IMR-90 (cell line): ENCODE measurements at regions not wholly inside any gene's neighbourhood (a gene's known extent, or its start where the extent isn't known, plus 50 kb on each side); places are given as distances from the start of the nearest gene placed in this dataset.

Source experiments
- ATAC-seq: fragments of 200-7000 bp; cut with Tn5 transposase; 2 replicates; pipeline ENCODE4 v1.9.1; 2020; ENCODE audit warnings: low read depth, mild to moderate bottlenecking, moderate library complexity
- BruUV-seq: library from RNA; stranded (reverse); fragments of 400-500 nt; replicated peaks from 2 replicates; lab custom pipeline; 2021; lab: Mats Ljungman, UMichigan
- CTCF ChIA-PET: fragments of 300-600 bp; formaldehyde crosslinking; extraction: SDS; loops from one replicate; lab custom pipeline; 2021; ENCODE audit warnings: antibody characterized with exemption; lab: Yijun Ruan, JAX
- POLR2A ChIA-PET: fragments of 300-600 bp; sonication (Branson Sonifier 250); formaldehyde crosslinking; loops from one replicate; lab custom pipeline; 2022; ENCODE audit warnings: antibody characterized with exemption; ENCODE audit not compliant: unreplicated experiment; lab: Charles Lee
- DNase-seq: peaks from one replicate; pipeline ENCODE4 v3.0.0; 2013
- H2AFZ ChIP-seq: replicated peaks from 2 replicates; pipeline ENCODE3; 2013; ENCODE audit warnings: low read length, mild to moderate bottlenecking; ENCODE audit not compliant: poor library complexity
- H2AK5ac ChIP-seq: 2 replicates; pipeline ENCODE4 v1.6.1; 2013; ENCODE audit warnings: low read depth, low read length, inconsistent platforms
- H2AK9ac ChIP-seq: replicated peaks from 2 replicates; pipeline ENCODE3; 2013; ENCODE audit warnings: mild to moderate bottlenecking, low read depth, low read length, moderate library complexity; ENCODE audit not compliant: poor library complexity
- H2BK120ac ChIP-seq: 2 replicates; pipeline ENCODE4 v1.6.1; 2013; ENCODE audit warnings: low read depth, low read length, inconsistent platforms
- H2BK15ac ChIP-seq: 3 replicates; pipeline ENCODE4 v1.6.1; 2013; ENCODE audit warnings: low read depth, low read length, inconsistent platforms
- H2BK20ac ChIP-seq: 2 replicates; pipeline ENCODE4 v1.6.1; 2013; ENCODE audit warnings: low read depth, mild to moderate bottlenecking, inconsistent platforms, low read length, moderate library complexity
- H2BK5ac ChIP-seq: 2 replicates; pipeline ENCODE4 v1.6.1; 2013; ENCODE audit warnings: mild to moderate bottlenecking, low read depth, low read length, inconsistent platforms; ENCODE audit not compliant: poor library complexity, severe bottlenecking
- H3K14ac ChIP-seq: replicated peaks from 2 replicates; pipeline ENCODE4 v1.6.1; 2013; ENCODE audit warnings: low read depth, low read length, inconsistent platforms
- H3K18ac ChIP-seq: 2 replicates; pipeline ENCODE4 v1.6.1; 2013; ENCODE audit warnings: low read depth, low read length, control low read depth
- H3K23ac ChIP-seq: 2 replicates; pipeline ENCODE4 v1.6.1; 2013; ENCODE audit warnings: low read depth, low read length, inconsistent platforms
- H3K27ac ChIP-seq: 2 replicates; pipeline ENCODE4 v1.5.1; 2013; ENCODE audit warnings: mild to moderate bottlenecking, control low read depth, low read length; ENCODE audit not compliant: insufficient read depth
- H3K27me3 ChIP-seq: 2 replicates; pipeline ENCODE4 v1.6.1; 2013; ENCODE audit warnings: low read length; ENCODE audit not compliant: control insufficient read depth, insufficient read depth
- H3K36me3 ChIP-seq: 2 replicates; pipeline ENCODE4 v1.6.1; 2013; ENCODE audit warnings: low read length, mixed read lengths; ENCODE audit not compliant: control insufficient read depth, insufficient read depth
- H3K4ac ChIP-seq: 2 replicates; pipeline ENCODE4 v1.6.1; 2013; ENCODE audit warnings: low read depth, low read length, inconsistent platforms
- H3K4me1 ChIP-seq: 2 replicates; pipeline ENCODE4 v1.6.1; 2013; ENCODE audit warnings: low read length, mixed read lengths; ENCODE audit not compliant: control insufficient read depth, insufficient read depth
- H3K4me2 ChIP-seq: 2 replicates; pipeline ENCODE4 v1.6.1; 2013; ENCODE audit warnings: low read depth, mild to moderate bottlenecking, control low read depth, low read length, moderate library complexity
- H3K4me3 ChIP-seq: 2 replicates; pipeline ENCODE4 v1.5.1; 2013; ENCODE audit warnings: low read depth, mild to moderate bottlenecking, control low read depth, low read length, moderate library complexity; ENCODE audit not compliant: insufficient read depth
- H3K56ac ChIP-seq: 2 replicates; pipeline ENCODE4 v1.6.1; 2013; ENCODE audit warnings: low read length, inconsistent platforms; ENCODE audit not compliant: insufficient read depth; ENCODE audit errors: extremely low read depth
- H3K79me1 ChIP-seq, 2 experiments: 2 replicates each; pipeline ENCODE4 v1.6.1; 2013; ENCODE audit warnings: low read length in 2 of 2, inconsistent platforms in 1 of 2, low read depth in 1 of 2
- H3K9ac ChIP-seq: 2 replicates; pipeline ENCODE4 v1.6.1; 2013; ENCODE audit warnings: low read depth, low read length, control low read depth
- H3K9me1 ChIP-seq: 2 replicates; pipeline ENCODE4 v1.6.1; 2013; ENCODE audit warnings: low read length, inconsistent platforms; ENCODE audit not compliant: insufficient read depth
- H3K9me3 ChIP-seq: 2 replicates; pipeline ENCODE4 v1.6.1; 2013; ENCODE audit warnings: low read length; ENCODE audit not compliant: control insufficient read depth, insufficient read depth
- H4K20me1 ChIP-seq: 2 replicates; pipeline ENCODE4 v1.6.1; 2013; ENCODE audit warnings: low read length, inconsistent platforms; ENCODE audit not compliant: insufficient read depth
- H4K5ac ChIP-seq: 2 replicates; pipeline ENCODE4 v1.6.1; 2013; ENCODE audit warnings: mild to moderate bottlenecking, low read depth, low read length, control low read depth
- H4K8ac ChIP-seq, 2 experiments: 2 replicates each; pipeline ENCODE4 v1.6.1; 2013; ENCODE audit warnings: low read depth in 2 of 2, low read length in 2 of 2, control low read depth in 1 of 2, inconsistent platforms in 1 of 2
- H4K91ac ChIP-seq: 2 replicates; pipeline ENCODE4 v1.6.1; 2013; ENCODE audit warnings: low read depth, low read length, inconsistent platforms; ENCODE audit not compliant: insufficient read depth
- BHLHE40 ChIP-seq: fragments of 150-350 bp; IDR thresholded peaks from 2 replicates; pipeline ENCODE4 v1.6.1; 2016; ENCODE audit warnings: mild to moderate bottlenecking, low read depth, low read length
- CEBPB ChIP-seq: IDR thresholded peaks from 2 replicates; pipeline ENCODE4 v1.6.1; 2012; ENCODE audit warnings: low read depth, low read length, improper control_type of control experiment
- ELK1 ChIP-seq: fragments of 150-350 bp; IDR thresholded peaks from 2 replicates; pipeline ENCODE4 v1.6.1; 2016; ENCODE audit warnings: low read depth, mild to moderate bottlenecking, low read length, moderate library complexity, borderline replicate concordance
- FOS ChIP-seq: fragments of 150-350 bp; IDR thresholded peaks from 2 replicates; pipeline ENCODE4 v1.6.1; 2016; ENCODE audit warnings: low read depth, low read length
- MXI1 ChIP-seq: IDR thresholded peaks from 2 replicates; pipeline ENCODE4 v1.6.1; 2012; ENCODE audit warnings: low read depth, mild to moderate bottlenecking, low read length, moderate library complexity, borderline replicate concordance
- NFE2L2 ChIP-seq: fragments of 150-350 bp; IDR thresholded peaks from 2 replicates; pipeline ENCODE4 v1.6.1; 2016; ENCODE audit warnings: low read depth, mild to moderate bottlenecking, low read length
- POLR2A ChIP-seq: IDR thresholded peaks from 2 replicates; pipeline ENCODE4 v1.6.1; 2012; ENCODE audit warnings: mild to moderate bottlenecking, low read depth, low read length
- RFX5 ChIP-seq: IDR thresholded peaks from 2 replicates; pipeline ENCODE4 v1.8.0; 2012; ENCODE audit warnings: low read depth, mild to moderate bottlenecking, low read length, moderate library complexity
- SMC3 ChIP-seq: fragments of 150-350 bp; IDR thresholded peaks from 2 replicates; pipeline ENCODE4 v1.6.1; 2016; ENCODE audit warnings: low read depth, mild to moderate bottlenecking, antibody characterized with exemption, low read length, moderate library complexity
- WGBS, 2 experiments: methylation state at CpG; one replicate each; pipeline versions ENCODE4 v1.1.5 to v1.1.7; 2013; ENCODE audit warnings: missing lambda C conversion rate in 2 of 2; ENCODE audit not compliant: insufficient read length in 1 of 2; ENCODE audit errors: extremely low coverage in 2 of 2; 5-methylcytosine and 5-hydroxymethylcytosine counted together
- dilution Hi-C: fragments of 300-500 bp; cut with HindIII; formaldehyde crosslinking; loops from one replicate; pipeline ENCODE4 v1.14.3; 2018; ENCODE audit warnings: low sequenced_read_pairs; ENCODE audit not compliant: unreplicated experiment
- in situ Hi-C: fragments of 300-500 bp; cut with MboI; formaldehyde crosslinking; loops from 3 replicates; pipeline ENCODE4 v1.14.3; 2019; ENCODE audit warnings: low sequenced_read_pairs, inconsistent platforms, mixed read lengths
- intact Hi-C: fragments of 100-400 bp; cut with micrococcal nuclease; formaldehyde crosslinking; loops from 2 replicates; pipeline ENCODE4 v1.10.0; 2022
- TF ChIP-seq, protein P1 (sequence below): conservative IDR thresholded peaks from 2 replicates; pipeline ENCODE4 v1.5.1; 2012; ENCODE audit warnings: mild to moderate bottlenecking, low read depth, low read length, improper control_type of control experiment
- TF ChIP-seq, protein P2 (sequence below): fragments of 150-350 bp; IDR thresholded peaks from 2 replicates; pipeline ENCODE4 v1.6.1; 2017; ENCODE audit warnings: mild to moderate bottlenecking, antibody characterized with exemption, low read length, low read depth

DNA sequence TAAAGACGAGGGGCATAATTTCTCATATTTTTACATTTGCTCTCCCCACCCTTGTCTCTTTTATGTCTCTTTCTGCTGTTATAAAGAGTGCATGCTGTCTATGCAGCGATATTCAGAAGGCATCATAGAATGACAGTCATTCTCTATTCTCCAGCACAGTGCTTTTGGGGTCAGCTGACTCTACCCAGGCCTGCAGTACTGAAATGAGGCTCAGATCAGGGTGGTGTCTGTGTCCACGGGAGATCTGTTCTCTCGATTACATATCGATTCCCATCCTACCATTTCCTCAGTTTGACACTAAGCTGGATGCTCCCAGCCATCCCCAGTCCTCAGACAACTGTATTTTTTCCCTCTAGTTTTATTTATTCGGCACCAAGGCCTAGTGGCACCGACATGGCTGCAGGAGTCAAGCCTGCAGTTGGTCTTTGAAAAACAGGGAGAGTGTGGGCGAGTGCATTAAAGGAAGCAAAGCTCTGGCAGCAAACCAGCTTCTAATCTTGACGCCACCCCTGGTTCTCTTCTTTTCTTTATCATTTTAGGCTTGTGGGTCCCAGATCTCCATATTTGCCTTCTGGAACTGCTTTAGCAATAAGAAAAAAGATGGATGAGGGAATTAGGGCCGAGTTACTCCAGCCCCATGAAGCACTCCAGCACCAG, 71.6 kb upstream of the PICALM start:
- no TSS peak for BruUV-seq
- DNase-seq (no peak), ATAC-seq (no peak)
- H3K36me3 ChIP-seq, result no peaks in the 10 kb centered on the region
- no peak overlapping the region for H2BK5ac ChIP-seq
- H2AFZ ChIP-seq, result no peak overlapping the region
- in situ Hi-C loops (no loop called here), dilution Hi-C loops (no loop called here), intact Hi-C loops (no loop called here)
- no peak overlapping the region for H3K14ac ChIP-seq
- no peak overlapping the region for H2BK120ac ChIP-seq
- TF ChIP-seq NFE2L2, result no peak
- no peak for TF ChIP-seq FOS
- TF ChIP-seq, protein P1, sequence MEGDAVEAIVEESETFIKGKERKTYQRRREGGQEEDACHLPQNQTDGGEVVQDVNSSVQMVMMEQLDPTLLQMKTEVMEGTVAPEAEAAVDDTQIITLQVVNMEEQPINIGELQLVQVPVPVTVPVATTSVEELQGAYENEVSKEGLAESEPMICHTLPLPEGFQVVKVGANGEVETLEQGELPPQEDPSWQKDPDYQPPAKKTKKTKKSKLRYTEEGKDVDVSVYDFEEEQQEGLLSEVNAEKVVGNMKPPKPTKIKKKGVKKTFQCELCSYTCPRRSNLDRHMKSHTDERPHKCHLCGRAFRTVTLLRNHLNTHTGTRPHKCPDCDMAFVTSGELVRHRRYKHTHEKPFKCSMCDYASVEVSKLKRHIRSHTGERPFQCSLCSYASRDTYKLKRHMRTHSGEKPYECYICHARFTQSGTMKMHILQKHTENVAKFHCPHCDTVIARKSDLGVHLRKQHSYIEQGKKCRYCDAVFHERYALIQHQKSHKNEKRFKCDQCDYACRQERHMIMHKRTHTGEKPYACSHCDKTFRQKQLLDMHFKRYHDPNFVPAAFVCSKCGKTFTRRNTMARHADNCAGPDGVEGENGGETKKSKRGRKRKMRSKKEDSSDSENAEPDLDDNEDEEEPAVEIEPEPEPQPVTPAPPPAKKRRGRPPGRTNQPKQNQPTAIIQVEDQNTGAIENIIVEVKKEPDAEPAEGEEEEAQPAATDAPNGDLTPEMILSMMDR, result no peak
- TF ChIP-seq ELK1, result no peak
- TF ChIP-seq POLR2A, result no peak
- TF ChIP-seq RFX5, result no peak
- no peak for TF ChIP-seq CEBPB
- no peak for TF ChIP-seq BHLHE40
- TF ChIP-seq SMC3, result no peak
- TF ChIP-seq, protein P2, sequence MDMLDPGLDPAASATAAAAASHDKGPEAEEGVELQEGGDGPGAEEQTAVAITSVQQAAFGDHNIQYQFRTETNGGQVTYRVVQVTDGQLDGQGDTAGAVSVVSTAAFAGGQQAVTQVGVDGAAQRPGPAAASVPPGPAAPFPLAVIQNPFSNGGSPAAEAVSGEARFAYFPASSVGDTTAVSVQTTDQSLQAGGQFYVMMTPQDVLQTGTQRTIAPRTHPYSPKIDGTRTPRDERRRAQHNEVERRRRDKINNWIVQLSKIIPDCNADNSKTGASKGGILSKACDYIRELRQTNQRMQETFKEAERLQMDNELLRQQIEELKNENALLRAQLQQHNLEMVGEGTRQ, result no peak
- no peak for TF ChIP-seq MXI1
- no peak overlapping the region for H3K56ac ChIP-seq
- H3K4me3 ChIP-seq, result no peak overlapping the region
- H3K9me1 ChIP-seq, result peaks cover 3% of the 10 kb centered on the region; the same call in 1 of the 2 replicates
- H3K4me1 ChIP-seq, result peaks cover 6% of the 10 kb centered on the region
- CTCF ChIA-PET, result interaction anchor here (0.5 kb wide), 1 partner anchor 212 kb away, joined by 4 read pairs; no protein-coding TSS in a partner anchor
- H3K4me2 ChIP-seq, result no peak overlapping the region
- H3K9ac ChIP-seq, result no peak overlapping the region
- H4K20me1 ChIP-seq, result no peaks in the 10 kb centered on the region
- H4K5ac ChIP-seq, result no peak overlapping the region
- no peaks in the 10 kb centered on the region for H3K27me3 ChIP-seq
- no peak overlapping the region for H2AK5ac ChIP-seq
- H2BK20ac ChIP-seq, result no peak overlapping the region
- no peak overlapping the region for H4K91ac ChIP-seq
- POLR2A ChIA-PET, result no interaction called here
- no peak overlapping the region for H3K27ac ChIP-seq
- H3K9me3 ChIP-seq, result no peaks in the 10 kb centered on the region
- H3K4ac ChIP-seq, result no peak overlapping the region
- H3K79me1 ChIP-seq, result no peaks in the 10 kb centered on the region
- WGBS, 2 experiments, result no CpG with 5 or more reads among the region's 10 CpGs
- no peak overlapping the region for H2AK9ac ChIP-seq
- H2BK15ac ChIP-seq, result no peak overlapping the region
- no peak overlapping the region for H4K8ac ChIP-seq
- H3K18ac ChIP-seq, result no peak overlapping the region
- no peak overlapping the region for H3K23ac ChIP-seq
